ENCODE measurements at regions not wholly inside any gene's neighbourhood (a gene's known extent, or its start where the extent isn't known, plus 50 kb on each side); places are given as distances from the start of the nearest gene placed in this dataset.
"Not testable (repeated sequence)": the region's sequence is repeated elsewhere in the genome, so short reads cannot be mapped to it uniquely, and the experiment has no call there.

GRCh38 chr18:73681912-73682311 is 465.7 kb downstream of the FBXO15 start:
- no peak for DNase-seq (ENCODE audit: low read depth)

DNA sequence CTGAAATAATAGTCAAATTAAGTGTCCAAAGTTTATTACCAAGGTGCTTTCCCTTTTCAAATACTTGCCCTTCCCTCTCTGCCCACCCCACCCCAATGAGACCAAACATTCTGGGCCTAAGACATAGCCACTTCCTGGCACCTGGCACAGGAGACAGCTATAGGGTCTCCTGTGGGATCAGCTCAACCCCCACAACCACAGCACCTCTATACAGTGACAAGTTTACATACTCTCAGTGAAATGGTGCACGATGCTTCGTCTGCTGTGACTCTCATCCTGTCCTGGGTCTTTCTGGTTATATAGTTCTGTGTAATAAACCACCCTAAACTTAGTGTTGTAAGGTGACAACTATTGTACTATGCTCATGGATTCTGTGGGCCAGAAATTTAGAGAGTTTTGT is 466.2 kb downstream of the FBXO15 start:
- DNase-seq (ENCODE audit: low read depth) = no peak

- no peak for DNase-seq (ENCODE audit: low read depth)
Observed at GRCh38 chr18:73679941-73680712, 467.5 kb downstream of the FBXO15 start.

DNA sequence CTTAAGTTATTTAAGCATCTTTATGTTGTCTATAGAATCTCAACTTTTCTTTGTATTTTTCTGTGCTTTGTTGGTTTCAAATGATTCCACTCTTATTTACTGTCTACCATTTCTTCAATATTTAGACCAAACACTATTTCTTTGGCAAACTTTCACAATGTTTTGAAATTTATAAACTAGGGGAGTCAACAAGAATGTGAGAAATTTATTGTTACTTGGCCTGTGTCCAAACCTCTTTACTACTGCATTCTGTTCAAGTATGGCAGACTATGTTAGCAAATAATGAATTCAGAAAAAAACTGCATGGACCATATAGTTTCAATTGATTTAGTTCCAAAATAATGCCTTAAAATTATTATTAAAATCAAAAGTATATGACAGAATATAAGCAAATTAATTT is 470.2 kb downstream of the FBXO15 start:
- no peak for DNase-seq (ENCODE audit: low read depth)

GRCh38 chr18:73674125-73674865 is 473.3 kb downstream of the FBXO15 start:
- no peak for DNase-seq (ENCODE audit: low read depth)

DNA sequence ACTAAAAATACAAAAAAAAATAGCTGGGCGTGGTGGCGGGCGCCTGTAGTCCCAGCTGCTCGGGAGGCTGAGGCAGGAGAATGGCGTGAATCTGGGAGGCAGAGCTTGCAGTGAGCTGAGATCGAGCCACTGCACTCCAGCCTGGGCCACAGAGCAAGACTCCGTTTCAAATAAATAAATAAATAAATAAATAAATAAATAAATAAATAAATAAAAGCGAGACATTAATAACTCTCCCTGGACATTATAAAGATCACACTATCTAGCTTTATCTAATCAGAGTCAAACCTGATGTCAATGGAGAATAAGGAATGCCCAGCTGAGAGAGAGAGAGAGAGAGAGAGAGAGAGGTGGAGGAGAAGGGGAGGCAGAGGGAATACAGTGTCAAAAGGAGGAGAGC is 476.2 kb downstream of the FBXO15 start:
- not testable (repeated sequence) for DNase-seq (ENCODE audit: low read depth)

- no peak for DNase-seq (ENCODE audit: low read depth)
Observed at GRCh38 chr18:73670524-73670923, 477.1 kb downstream of the FBXO15 start.

DNA sequence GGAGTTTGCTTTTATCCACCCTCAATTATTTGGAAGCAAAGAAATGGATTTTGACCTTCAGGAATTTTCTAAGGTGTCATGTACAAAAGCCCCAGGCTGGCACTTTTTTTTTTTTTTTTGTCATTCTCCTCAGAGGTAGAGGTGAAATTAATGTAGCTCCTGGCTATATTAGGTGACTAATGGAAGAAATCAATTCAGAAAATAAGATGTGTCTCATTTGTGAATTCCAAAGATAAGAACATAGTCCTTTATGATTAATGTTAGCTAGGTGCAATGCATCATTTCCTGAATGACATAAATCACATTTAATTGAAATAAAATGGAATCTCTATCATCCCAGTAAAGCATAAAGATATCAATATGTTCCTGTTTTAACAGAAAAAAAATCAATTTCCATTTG is 477.6 kb downstream of the FBXO15 start:
- DNase-seq (ENCODE audit: low read depth) = no peak

- DNase-seq (ENCODE audit: low read depth) = no peak
Observed at GRCh38 chr18:73669297-73669696, 478.3 kb downstream of the FBXO15 start.

- DNase-seq (ENCODE audit: low read depth) = no peak
Observed at GRCh38 chr18:73668051-73668450, 479.6 kb downstream of the FBXO15 start.

DNA sequence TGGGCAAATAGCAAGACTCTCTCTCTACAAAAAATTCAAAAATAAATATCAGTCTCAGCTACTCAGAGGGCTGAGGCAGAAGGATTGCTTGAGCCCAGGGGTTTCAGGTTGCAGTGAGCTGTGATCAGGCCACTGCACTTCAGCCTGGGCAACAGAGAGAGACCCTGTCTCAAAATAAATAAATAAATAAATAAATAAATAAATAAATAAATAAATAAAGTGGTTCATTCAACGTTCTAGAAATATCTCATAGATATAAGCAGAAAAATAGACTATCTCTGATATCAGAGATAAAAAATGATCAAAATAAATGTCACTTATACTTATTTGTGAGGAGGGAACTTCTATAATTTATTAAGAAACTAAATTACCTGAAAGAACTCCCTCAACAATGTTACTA is 480.9 kb downstream of the FBXO15 start:
- no peak for DNase-seq (ENCODE audit: low read depth)

DNA sequence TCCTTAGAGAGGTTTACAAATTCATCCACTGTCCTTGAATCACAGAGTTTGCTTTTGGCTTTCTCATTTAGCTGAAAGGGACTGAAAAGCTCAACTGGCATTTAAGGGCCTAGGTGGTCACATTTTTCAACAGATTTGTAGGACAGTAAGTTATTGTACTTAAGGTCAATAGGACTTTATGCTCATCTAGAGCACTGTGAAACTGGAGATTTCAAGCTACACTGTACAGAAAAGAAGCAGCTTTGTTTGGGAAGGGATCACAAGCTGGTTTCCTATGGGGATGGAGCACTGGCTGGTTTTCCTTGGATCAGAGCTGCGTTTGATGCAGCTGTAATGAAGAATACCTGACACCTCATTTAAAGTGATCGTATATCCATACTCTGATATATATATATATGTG is 482.7 kb downstream of the FBXO15 start:
- DNase-seq (ENCODE audit: low read depth) = no peak

DNA sequence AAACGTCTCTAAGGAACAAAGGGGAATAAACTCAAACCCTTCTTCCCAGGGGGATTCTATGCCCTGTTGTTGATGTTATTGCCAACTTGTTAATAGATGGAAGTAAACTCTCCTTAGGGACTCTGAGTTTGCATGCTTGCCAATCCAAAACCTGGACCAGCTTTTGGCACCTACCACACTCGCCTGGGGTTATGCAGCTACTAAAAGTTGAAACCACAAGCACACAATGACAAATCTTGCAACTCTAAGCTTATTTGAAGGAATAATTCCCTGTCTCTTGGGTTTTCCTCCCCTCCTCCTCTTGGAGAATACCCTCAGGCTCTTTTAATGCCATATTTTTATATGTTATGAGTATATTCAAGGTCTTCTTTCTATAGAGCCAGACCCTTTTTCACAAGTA is 484.1 kb downstream of the FBXO15 start:
- DNase-seq (ENCODE audit: low read depth) = no peak

GRCh38 chr18:73662421-73662820 is 485.2 kb downstream of the FBXO15 start:
- DNase-seq (ENCODE audit: low read depth) = no peak

DNA sequence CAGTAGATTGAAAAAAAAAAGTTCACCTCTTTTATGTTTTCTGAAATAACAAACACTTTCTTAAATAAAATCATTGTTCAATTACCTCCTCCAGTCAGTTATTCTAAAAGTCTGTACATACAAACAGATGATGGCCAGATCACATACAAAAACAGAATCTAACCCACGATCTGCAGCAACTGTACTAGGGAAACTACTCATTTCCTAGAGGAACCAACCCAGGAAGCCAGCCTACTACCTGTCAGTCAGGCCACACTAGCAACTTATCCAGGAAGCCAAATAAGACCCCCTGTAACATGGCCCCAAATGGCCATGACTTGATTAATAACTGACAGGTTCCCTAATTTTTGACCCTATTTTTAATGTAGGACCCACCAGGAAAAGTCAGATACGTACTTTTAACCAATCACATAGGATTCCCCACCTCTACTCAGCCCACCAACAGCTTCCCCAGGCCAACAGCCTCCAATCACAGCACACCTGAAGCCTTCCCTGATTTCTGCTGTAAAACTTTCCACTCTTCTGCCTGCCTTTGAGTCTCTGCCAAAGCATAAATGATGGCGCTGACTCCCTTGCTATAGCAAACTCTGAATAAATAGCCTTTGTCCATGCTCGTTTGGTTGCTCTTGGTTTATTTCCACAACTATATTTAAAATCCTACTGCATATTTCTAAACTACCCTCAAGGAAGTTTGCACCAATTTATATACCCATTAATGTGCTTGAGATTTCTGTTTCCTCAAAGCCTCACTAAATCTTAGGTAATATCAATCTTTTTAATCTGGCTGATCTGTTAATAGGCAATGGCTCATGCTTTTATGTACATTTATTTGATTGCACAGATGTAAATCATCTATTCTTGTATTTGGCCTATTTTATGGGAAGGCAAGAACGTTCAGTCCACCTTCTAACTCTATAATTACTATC is 486.4 kb downstream of the FBXO15 start:
- DNase-seq (ENCODE audit: low read depth) = no peak

- DNase-seq (ENCODE audit: low read depth) = no peak
Observed at GRCh38 chr18:73656691-73657090, 490.9 kb downstream of the FBXO15 start.

DNA sequence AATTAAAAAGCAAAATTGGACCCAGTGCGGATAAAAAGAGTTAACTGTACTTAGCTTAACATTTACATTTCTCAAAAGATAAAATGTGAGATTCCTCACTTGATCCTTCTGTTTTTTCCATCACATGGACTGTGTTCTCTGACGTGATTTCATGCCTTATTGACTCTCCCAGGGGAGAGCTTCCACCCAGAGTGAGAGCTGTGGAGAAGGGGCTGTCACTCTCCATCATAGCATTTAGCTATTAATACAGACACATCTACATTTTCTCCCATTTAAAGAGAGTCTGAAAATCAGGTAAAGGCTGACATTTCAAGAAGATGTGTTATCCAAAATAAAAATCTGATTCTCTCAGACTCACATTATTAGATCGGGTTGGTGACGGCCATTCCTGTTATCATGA is 493.8 kb downstream of the FBXO15 start:
- DNase-seq (ENCODE audit: low read depth) = no peak

- no peak for DNase-seq (ENCODE audit: low read depth)
Observed at GRCh38 chr18:73653251-73653650, 494.4 kb downstream of the FBXO15 start.

GRCh38 chr18:73647391-73647790 is 500.2 kb downstream of the FBXO15 start:
- DNase-seq (ENCODE audit: low read depth) = no peak

GRCh38 chr18:73646772-73647171 is 500.9 kb downstream of the FBXO15 start:
- peak; percentile 31 for DNase-seq (ENCODE audit: low read depth)

DNA sequence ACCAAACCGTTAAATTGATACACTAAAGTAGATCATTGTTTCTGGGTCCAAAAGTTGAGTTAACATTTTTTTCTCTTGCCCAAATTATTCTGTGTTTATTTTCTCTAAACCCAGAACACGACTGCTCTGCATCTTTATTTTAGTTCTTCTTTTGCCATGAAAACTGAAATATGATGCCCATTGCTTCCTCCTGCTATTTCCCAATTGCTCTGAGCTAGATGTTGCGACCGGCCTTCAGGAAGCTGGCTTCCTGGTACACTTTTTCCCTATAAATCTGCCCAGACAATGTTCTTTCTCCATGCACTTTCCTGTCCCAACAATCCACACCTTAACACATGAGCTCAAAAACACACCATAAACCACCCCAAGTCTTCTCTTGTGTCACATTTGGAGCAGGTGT is 501.4 kb downstream of the FBXO15 start:
- no peak for DNase-seq (ENCODE audit: low read depth)

DNA sequence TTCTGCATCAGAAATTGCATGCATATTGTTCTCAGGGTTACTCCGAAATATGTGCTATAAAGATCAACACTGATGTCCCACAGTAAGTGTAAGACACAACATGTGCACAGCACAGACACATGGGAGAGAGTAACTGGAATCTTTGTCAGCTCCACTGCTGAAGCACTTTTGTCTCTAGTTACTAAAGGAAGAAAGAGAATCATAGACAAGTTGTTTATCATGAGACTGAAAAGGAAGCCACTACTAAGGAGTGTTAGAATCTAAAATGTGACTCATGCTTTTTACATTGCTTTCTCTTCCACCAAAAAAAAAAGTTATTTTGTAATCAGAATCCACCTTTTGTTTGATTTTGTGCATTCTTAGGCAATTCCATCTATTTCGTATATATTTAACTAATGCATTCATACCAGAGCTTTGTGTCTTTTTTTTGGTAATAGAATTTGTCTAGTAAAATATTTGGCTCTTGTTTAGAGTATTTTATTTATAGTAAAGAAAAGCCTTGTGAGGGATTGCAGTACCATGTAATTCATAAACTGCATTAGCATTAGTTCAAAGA is 502.4 kb downstream of the FBXO15 start:
- DNase-seq (ENCODE audit: low read depth) = no peak

Measured in stromal cell of bone marrow (primary cell).